ENCODE measurements at regions not wholly inside any gene's neighbourhood (a gene's known extent, or its start where the extent isn't known, plus 50 kb on each side); places are given as distances from the start of the nearest gene placed in this dataset.

- Histone ChIP-seq H3K36me3 (no peaks in the 10 kb centered on the region), H3K4me3 (no peak overlapping the region), H3K27ac (no peak overlapping the region), H3K4me1 (no peaks in the 10 kb centered on the region), H3K27me3 (no peaks in the 10 kb centered on the region), H3K9me3 (no peaks in the 10 kb centered on the region)
- 55% methylated on average over 5 of the region's 5 CpGs for WGBS, 2 donors (ENCODE audit: low coverage in 1 of 2)
- in situ Hi-C loops (cut with MboI; ENCODE audit: low pct_ligation_motif_present in 1 of 4, low pct_unique_long_range_greater_than_20kb in 1 of 4, low sequenced_read_pairs in 3 of 4) = no loop called here
- intact Hi-C loops (cut with DNase I; ENCODE audit: low total_unique reads) = no loop called here
- TF ChIP-seq CTCF (IDR thresholded peaks at IDR 0.05) (no peak), POLR2AphosphoS5 (IDR thresholded peaks at IDR 0.05) (no peak), POLR2A (IDR thresholded peaks at IDR 0.05) (no peak), EP300 (IDR thresholded peaks at IDR 0.05; ENCODE audit: low read depth) (no peak)
- DNase-seq = no peak
Observed at GRCh38 chr3:159246385-159246784, 444.5 kb downstream of the MFSD1 start.

GRCh38 chr3:159249472-159250174 lies 447.8 kb downstream of the MFSD1 start:
- in situ Hi-C loops (cut with MboI; ENCODE audit: low pct_ligation_motif_present in 1 of 4, low pct_unique_long_range_greater_than_20kb in 1 of 4, low sequenced_read_pairs in 3 of 4) (loop anchor here (10.0 to 25.0 kb wide), 5 partner anchors 115 to 763 kb away; no protein-coding TSS in a partner anchor), intact Hi-C loops (cut with DNase I; ENCODE audit: low total_unique reads) (no loop called here)

GRCh38 chr3:159250961-159251360 lies 449.1 kb downstream of the MFSD1 start:
- H3K4me1 ChIP-seq = no peaks in the 10 kb centered on the region
- in situ Hi-C loops (cut with MboI; ENCODE audit: low pct_ligation_motif_present in 1 of 4, low pct_unique_long_range_greater_than_20kb in 1 of 4, low sequenced_read_pairs in 3 of 4) (loop anchor here (10.0 to 25.0 kb wide), 5 partner anchors 116 to 761 kb away; no protein-coding TSS in a partner anchor), intact Hi-C loops (cut with DNase I; ENCODE audit: low total_unique reads) (no loop called here)
- no peak overlapping the region for H3K27ac ChIP-seq
- no peak for TF ChIP-seq EP300 (IDR thresholded peaks at IDR 0.05; ENCODE audit: low read depth)
- TF ChIP-seq POLR2A (IDR thresholded peaks at IDR 0.05) = no peak
- no peak for TF ChIP-seq POLR2AphosphoS5 (IDR thresholded peaks at IDR 0.05)
- no peak for TF ChIP-seq CTCF (IDR thresholded peaks at IDR 0.05)
- H3K4me3 ChIP-seq = no peak overlapping the region
- WGBS, 2 donors (ENCODE audit: low coverage in 1 of 2) = 67 to 89% methylated on average over 1 of the region's 1 CpG
- no peaks in the 10 kb centered on the region for H3K36me3 ChIP-seq
- no peak for DNase-seq
- H3K27me3 ChIP-seq = no peaks in the 10 kb centered on the region
- peaks cover 0 to 6% of the 10 kb centered on the region in 2 donors for H3K9me3 ChIP-seq

More at GRCh38 chr3:159249472-159250174, 447.8 kb downstream of the MFSD1 start:
- no peaks in the 10 kb centered on the region for H3K27me3 ChIP-seq
- 69 to 71% methylated on average over 2 to 5 of the region's 5 CpGs for WGBS, 2 donors (ENCODE audit: low coverage in 1 of 2)
- no peaks in the 10 kb centered on the region for H3K4me1 ChIP-seq
- DNase-seq = no peak
- H3K9me3 ChIP-seq = peaks cover 0 to 6% of the 10 kb centered on the region in 2 donors
- no peak for TF ChIP-seq POLR2A (IDR thresholded peaks at IDR 0.05)
- no peak overlapping the region for H3K4me3 ChIP-seq
- no peaks in the 10 kb centered on the region for H3K36me3 ChIP-seq
- no peak overlapping the region for H3K27ac ChIP-seq

GRCh38 chr3:159252274-159252673 lies 450.4 kb downstream of the MFSD1 start:
- intact Hi-C loops (cut with DNase I; ENCODE audit: low total_unique reads) (no loop called here), in situ Hi-C loops (cut with MboI; ENCODE audit: low pct_ligation_motif_present in 1 of 4, low pct_unique_long_range_greater_than_20kb in 1 of 4, low sequenced_read_pairs in 3 of 4) (loop anchor here (10.0 to 25.0 kb wide), 5 partner anchors 117 to 760 kb away; no protein-coding TSS in a partner anchor)
- WGBS, 2 donors (ENCODE audit: low coverage in 1 of 2) = 58 to 67% methylated on average over 1 of the region's 1 CpG

More at GRCh38 chr3:159252274-159252673, 450.4 kb downstream of the MFSD1 start:
- H3K27ac ChIP-seq = no peak overlapping the region
- peaks cover 0 to 6% of the 10 kb centered on the region in 2 donors for H3K9me3 ChIP-seq
- H3K27me3 ChIP-seq = no peaks in the 10 kb centered on the region
- H3K36me3 ChIP-seq = no peaks in the 10 kb centered on the region
- no peak for DNase-seq
- no peak overlapping the region for H3K4me3 ChIP-seq
- no peaks in the 10 kb centered on the region for H3K4me1 ChIP-seq
- no peak for TF ChIP-seq EP300 (IDR thresholded peaks at IDR 0.05; ENCODE audit: low read depth)
- TF ChIP-seq CTCF (IDR thresholded peaks at IDR 0.05) = no peak
- no peak for TF ChIP-seq POLR2A (IDR thresholded peaks at IDR 0.05)
- TF ChIP-seq POLR2AphosphoS5 (IDR thresholded peaks at IDR 0.05) = no peak
